HG03521 (cell line): ENCODE measurements at regions not wholly inside any gene's neighbourhood (a gene's known extent, or its start where the extent isn't known, plus 50 kb on each side); places are given as distances from the start of the nearest gene placed in this dataset.

ENCODE experiments used
- ATAC-seq: cut with Tn5 transposase; IDR thresholded peaks from one replicate; pipeline ENCODE4 v1.9.1; 2021; ENCODE audit warnings: mild to moderate bottlenecking, moderate library complexity; ENCODE audit not compliant: unreplicated experiment

DNA sequence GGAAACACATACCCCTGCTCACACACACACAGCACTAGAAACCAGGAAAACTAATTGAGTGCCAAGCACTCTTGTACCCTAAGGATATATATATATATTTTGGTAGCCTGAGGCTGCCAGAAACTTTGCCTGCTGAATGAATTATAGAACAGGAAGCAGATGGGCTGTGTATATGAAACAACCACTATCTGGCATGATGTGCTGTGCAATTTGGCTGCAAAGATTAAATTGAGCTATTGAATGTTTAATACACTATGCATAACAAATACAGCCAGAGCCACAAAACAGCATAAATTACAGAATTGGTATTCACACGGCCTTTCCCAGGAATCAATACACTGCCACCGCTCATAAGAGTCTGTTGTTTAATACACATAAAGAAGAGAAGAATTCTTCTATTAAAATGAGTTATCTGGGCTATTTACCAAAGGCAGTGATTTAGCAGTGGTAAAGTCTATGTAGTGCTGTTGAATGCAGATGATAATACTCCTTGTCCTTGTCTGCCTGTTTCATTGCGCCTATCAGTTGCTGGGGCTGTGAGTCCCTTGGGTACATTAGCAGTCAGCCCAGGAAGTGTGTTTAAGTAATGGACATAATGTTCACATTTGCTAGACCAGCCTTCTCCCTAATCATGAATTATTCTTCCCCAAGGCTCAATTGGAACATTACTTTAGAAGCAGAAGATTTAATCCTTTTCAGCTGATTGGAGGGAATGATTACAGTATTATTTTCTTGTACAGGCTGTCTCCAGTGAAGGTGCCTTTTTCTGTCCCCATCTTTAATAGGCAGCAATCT is 294.3 kb downstream of the TLE1 start:
- no peak for ATAC-seq

DNA sequence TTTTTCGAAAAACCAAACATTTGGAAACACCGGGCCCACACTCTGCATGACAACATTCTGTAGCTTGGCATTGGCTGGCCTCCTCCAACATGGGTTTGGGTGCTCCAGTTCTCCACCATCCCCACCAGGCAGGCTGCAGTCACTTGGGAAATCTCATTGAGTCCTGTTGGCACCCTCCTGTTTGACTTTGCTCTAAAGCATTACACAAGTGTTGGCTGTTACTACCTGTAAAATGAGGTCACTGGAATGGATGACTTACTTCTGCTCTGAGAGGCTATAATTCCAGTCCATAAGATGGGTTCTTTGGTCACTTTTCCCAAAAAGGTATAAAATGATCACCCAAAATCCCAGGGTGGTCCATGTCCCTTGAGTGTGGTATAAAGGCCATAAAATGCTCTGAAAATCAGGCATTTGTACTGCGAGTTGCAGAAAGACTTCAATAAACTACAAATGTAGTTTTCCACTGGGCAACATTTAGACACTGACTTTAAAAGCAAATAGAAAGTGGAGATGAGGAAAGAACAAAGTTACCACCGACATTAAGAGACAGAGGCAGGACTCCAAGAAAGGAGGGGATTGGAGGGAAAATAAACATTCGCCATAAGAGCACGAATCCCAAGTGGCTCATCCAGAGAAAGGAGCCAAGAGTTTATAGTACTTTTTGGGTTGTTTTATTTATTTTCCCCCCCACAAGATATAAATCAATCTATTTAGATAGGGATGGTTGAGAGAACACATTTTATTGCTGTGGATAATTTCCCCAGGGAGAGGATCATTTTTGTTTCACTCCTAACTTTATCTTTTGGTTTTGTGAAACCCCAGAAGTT is 295.1 kb downstream of the TLE1 start:
- no peak for ATAC-seq

DNA sequence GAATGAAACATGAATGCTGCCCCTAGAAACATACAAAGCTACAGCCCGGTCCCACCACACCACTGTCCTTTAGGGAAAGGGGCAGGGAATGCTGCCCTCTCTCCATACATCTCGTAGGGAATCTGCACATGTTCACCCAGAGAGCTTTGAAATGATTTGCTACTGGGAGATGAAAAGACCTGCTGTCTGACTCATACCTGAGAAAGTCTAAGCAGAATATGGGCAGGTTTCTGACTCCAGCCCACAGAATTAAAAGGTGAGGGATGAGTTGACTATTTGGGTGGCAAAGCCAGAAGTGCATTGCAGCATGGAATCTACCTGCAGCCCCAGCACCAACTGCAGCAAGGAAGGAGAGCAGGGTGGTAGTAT is 297.9 kb downstream of the TLE1 start:
- no peak for ATAC-seq

DNA sequence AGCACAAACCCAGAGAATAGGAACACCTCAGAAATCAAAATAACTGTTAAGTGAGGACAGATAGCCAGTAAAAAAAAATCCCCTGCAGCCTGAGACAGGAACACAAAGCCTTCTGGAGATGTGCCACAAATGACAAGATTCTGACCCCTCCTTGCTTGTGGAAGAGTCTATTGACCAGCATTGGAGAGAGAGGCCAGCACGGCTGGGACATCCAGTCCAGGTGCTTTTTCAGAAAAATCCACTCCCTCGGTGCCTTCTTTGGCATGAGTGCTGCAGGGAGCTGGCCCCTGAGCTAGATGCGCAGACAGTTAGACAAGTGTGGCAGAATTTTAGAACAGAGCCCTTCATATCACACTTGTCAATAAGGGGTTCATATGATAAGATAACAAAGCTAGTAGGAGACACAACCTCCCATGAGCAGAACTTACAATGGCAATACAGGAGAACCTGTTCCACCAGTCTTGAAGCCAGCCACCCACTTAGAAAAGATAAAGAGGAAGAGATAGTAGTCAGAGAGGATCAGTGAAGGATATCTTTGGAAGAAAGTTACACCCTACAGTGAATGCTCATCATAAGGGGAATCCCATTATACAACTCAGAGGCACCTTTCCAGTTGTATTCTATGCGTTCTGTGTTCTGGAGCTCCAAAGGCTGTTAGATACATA is 298.4 kb downstream of the TLE1 start:
- no peak for ATAC-seq

DNA sequence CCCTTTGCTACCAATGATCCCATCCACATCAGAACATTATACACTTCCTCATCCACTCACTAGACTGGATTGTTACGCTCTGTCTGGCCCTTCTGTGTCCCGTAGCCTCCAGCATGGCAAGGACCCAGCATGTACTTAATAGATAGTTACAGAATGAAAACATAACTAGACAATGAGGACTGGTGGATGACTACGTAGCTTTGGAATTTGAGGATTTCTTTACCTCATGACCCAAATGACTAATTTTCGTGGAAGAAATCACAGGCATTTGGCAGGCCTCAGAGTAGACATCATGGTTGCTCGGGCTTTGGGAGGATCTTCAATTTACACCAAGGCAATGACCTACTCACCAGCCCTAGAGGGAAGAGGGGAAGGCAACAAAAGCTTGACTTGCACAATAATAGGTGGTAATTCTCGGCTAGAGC is 299.8 kb downstream of the TLE1 start:
- no peak for ATAC-seq

DNA sequence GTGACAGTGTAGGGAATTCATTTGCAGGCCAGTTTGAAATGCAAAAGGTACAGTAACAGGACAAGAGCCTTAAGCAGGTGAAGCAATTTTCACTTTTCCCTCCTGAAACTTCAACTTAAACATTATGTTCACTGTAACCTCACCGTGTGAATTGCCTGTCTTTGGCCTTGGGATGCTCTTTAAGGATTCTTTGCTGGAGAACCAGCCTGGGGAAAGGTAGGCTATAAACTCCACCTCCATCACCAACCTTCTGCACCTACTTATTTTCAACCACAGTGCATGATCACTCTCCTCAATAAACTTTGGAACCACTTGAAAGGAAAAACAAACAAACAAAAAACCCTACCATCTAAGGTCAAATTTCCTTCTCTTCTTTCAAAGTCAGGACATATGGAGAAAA is 300.5 kb downstream of the TLE1 start:
- ATAC-seq, result no peak

DNA sequence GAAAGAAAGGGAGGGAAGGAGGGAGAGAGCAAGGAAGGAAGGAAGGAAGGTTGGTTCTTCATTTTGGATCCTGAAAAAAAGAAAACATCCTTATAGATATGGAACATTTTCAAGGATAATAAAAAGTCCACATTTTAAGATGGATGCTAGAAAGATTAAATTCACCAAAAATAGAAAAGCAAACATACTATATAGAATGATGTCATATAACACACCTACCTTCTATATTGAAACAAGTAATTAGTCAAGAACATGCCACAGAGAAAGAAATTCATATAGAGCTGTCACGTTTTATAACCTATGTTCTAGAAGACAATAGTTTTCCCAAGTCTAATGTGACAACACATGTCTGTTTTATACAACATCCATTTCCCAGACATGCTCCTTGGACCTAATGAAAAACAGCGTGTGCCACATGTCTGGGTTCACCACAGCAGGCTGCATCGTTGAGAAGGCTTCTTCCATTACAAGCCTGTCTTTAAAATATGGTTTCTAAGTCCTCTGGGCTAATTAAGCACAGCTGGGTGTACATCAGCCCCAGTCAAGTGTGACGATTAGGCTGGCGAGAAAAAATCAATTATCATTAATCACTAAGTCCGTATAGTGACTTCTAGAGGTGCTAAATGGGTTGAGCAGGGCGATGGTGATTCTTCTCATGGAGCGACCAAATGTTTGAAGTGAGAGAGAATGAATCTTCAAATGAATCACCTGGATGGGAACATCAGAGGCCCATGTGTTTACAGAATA is 301.8 kb downstream of the TLE1 start:
- ATAC-seq, result no peak

DNA sequence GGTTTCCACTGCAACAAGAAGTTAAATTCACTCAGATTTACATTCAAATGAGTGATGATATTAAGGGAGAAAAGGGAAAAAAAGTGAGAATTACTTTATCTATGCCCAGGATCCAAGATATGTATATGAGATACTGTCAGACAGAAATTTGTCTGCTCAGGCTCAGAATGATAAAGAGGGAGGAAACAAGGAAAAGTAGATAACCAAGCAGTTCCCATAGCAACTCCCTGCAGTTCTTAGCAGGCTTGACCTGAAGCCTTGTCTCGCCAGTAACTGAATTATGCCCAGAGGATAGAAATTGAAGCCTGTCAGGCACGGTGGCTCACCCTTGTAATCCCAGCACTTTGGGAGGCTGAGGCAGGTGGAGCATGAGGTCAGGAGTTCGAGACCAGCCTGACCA is 304.4 kb downstream of the TLE1 start:
- ATAC-seq, result no peak

DNA sequence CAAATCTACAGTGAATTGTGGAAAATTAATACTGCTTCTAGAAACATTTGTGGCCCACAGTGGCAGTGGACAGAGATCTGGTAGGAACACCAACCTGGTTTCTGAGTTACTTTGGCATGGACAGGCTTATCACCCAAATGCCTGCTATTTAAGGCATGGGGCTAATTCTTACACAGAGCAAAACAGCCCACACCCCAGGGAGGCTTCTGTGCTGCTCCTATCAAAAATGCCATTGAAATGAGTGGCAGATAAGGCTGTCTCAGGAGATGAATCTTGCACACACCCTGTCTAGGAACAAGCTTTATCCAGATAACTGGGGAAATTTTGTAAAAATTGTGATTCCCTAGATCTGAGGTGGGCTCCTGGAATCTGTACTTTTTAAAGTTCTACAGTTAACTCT is 307.1 kb downstream of the TLE1 start:
- ATAC-seq, result no peak

DNA sequence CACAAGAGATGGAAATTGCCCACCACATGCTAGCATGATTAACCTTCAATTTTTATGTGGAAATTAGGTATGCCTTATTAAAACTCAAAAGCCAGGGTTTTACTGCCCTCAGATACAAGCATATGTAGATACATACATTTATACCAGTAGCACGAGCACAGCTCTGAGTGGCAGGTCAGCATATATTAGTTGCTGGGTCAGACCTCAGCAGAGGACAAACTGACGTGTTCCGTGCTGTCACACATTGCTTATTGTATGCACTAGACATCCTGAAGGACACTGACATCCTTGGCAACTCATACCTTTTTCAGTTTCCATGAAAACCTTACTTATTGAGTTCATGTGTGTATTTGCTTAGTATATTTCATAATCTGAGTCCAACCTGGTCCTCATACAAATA is 307.7 kb downstream of the TLE1 start:
- no peak for ATAC-seq

DNA sequence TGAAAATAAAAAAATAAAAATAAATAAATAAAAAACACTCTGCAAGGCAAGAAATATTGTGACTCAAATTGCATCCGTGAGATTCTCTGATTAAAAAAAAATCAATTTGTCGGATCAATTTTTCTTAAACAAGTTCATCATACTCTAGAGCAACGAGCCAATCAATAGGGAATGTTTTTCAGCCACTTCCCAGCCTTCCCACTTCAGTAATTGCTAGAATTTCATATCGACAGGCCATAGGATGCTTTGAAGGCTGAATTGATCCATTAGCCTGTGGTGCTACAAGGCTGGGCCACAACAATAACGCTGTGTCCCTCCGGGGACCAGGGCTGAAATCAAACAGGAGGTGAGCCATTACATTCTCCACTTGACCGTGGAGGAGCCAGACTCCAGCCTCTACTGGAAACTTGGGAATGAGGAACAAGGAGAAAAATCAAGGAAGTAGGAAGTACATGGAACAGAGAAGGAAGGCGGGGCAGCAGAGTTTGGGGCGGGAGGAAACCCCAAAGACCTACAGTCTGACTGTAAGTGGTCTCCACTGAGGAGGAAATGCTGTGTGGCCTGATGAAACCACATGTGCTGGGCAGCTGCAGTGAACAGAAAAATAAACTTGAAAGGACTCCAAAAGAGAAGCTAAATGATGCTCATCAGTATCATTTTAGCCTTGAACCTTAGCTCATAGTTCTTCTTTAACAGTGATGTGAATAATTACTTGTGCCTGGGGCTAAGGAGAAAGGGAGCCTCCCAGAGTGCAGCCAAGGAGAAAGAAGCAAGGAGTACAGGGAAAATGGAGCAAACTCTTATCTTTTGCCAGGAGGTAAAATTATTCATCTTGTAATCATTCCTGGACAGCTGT is 308.6 kb downstream of the TLE1 start:
- ATAC-seq, result no peak

DNA sequence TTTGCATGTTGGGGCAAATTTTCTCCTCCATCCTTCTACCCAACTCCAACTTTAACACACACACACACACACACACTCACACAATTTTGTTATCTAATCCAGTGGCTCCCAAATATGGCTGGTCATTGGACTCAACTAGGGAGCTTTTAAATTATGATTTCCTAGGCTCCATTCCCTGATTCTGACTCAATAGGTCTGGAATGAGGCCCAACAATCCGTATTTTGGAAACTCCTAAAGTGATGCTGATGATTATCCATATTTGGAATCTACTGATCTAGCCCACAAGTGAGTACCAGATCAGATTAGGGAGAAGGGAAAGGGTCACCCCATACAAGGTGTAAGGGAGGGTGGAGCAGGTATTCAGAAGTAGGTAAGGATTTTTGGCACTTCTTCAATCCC is 309.7 kb downstream of the TLE1 start:
- no peak for ATAC-seq

DNA sequence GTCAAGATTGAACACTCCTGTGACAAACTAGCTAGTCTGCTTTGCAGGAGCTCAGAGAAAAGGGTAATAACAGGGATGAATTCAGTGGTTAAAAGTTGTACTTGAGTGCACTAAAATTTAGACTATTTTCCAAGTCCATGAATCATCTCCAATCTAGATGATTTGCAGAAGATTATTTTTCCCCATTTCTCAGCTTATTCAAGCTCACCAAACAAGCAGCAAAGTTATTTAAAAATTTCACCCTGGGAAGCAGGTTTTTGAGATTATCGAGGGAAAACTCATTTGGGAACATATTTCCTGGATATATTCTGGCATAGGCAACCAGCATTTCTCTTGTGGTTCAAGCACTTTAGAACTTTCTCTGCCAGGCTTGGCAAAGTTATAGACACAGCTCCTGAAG is 311.4 kb downstream of the TLE1 start:
- no peak for ATAC-seq

DNA sequence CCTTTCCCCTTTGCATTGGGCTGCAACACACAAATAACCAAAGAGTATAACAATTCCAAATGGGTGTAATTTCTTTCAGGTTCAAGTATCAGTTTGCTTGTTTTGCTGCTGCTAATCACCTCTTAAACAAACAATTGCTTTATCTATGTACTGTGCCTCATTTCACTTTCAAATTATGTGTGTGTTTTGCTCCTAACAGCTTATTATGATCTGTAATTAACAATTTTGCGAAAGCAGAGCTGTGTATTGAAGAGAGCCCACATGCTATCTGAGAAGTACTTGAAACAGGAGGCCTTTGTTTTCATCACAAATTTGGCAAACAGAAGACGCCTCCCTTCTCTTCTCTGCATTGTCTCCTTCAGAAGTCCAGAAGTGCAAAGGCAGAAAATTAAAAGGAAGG is 312.0 kb downstream of the TLE1 start:
- no peak for ATAC-seq

DNA sequence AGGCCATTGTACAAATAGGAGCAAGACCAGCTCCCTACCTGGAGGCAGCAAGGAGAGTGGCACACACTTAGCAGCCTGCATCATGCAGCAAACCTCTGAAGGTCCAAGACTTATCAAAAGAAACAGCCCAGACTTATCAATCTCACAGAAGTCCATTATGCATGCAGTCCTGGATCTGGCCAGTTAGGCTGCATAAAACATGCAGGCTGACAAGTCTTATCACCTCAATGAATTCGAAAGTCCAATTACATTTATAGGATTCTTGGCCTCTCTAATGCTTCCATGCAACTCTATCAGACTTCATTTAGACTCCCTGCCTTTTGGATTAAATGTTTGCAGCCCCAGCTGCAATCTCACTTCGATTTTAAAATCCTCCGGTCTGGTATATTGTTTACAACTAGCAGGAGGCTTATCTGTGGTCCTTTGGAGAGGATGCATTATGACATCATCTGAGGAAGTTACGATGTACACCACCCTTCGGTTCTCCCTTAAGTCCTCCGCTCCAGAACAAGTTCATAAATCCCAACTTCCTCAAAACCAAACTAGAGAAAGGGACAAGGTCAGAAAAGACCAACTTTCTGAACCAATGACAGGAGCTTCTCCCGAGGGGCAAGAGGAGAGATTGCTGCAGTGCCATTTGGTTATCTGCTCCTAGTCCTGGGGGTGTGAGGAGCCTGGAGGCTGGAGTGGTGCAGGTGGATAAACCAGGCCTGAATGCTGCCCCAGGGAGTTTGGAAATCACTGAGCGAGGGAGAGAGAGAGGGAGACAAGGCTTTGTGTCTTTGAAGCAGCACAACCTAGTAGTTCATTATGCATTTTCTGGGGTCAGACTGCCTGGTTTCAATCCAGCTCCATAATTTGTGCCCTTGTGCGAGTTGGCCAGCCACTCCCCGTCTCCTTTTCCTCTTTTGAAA is 313.9 kb downstream of the TLE1 start:
- no peak for ATAC-seq

DNA sequence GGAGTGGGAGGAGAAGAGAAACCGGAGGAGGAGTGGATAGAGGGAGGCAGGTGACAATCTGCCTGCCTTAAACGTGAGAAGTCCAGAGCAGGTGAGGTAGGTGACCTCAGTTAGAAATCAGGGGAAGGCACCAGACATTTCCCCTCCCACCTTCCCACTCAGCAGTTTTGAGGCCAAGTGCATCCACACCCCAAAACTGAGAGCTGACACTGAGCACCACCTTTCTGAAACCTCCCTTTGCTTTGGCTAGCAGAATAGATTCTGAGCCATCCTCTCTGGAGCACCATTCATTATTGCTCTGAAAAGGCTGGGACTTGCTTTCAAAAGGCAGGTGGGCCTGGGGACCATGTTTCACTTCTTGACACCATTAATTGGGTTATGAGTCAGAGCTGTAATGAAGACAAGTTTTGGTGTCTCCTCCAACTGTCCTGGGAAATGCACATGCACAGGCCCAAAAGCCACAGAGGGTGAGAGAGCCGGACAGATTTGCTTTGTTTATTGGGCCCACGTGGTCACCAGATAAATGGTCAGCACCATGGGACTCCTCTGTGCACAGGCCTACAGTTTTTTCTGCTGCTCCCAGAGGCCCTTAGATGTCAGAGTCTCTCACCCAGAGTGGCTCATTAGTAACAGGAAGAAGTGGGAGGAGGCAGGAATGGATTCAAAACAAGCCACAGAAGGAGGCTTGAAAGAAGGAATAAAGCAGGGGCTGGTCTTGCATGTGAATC is 314.7 kb downstream of the TLE1 start:
- ATAC-seq, result no peak

DNA sequence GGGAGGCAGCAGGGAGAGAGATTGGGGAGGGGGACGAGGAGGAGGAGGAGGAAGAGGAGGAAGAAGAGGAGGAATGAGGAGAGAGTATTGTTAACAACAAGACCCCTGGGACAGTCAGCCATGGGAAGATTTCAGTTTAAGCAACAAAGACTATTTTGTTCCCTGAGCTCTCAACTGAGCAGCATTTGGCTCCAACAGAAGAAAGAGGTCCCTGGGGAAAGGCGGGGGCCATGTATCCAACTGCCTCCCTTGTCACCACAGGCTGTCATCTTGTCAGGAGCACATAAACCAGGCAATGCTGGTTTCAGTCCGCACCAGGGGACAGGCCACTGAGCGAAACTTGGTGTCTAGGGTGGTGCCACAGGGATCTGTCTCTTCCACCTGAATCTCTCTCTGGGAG is 316.1 kb downstream of the TLE1 start:
- ATAC-seq, result no peak

DNA sequence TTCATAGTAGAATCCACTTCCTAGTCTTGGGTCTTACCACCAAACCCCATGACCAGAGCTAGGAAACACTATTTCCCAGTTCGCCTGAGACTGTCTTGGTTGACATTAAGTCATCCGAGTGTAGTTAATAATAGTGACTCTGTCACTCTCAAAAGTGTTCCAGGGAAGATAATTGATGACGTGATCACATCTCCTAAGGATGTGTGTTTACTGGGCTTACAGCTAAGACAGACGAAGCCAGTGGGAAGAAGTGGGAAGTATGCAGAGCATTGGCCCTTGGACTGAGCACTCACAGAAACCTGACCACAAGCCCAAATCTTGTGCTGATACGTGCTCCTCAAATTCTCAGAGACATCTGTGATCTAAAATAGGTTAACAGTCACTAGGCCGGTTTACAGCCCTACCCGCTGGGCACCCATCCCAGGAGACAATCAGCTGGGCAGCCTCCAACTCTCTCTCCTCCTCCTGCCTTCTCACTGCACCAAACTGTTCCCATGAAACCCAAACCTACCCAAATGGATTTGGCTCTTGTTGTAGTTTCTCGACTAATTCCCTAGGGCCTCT is 316.6 kb downstream of the TLE1 start:
- no peak for ATAC-seq
